ENCODE measurements at regions not wholly inside any gene's neighbourhood (a gene's known extent, or its start where the extent isn't known, plus 50 kb on each side); places are given as distances from the start of the nearest gene placed in this dataset.

DNA sequence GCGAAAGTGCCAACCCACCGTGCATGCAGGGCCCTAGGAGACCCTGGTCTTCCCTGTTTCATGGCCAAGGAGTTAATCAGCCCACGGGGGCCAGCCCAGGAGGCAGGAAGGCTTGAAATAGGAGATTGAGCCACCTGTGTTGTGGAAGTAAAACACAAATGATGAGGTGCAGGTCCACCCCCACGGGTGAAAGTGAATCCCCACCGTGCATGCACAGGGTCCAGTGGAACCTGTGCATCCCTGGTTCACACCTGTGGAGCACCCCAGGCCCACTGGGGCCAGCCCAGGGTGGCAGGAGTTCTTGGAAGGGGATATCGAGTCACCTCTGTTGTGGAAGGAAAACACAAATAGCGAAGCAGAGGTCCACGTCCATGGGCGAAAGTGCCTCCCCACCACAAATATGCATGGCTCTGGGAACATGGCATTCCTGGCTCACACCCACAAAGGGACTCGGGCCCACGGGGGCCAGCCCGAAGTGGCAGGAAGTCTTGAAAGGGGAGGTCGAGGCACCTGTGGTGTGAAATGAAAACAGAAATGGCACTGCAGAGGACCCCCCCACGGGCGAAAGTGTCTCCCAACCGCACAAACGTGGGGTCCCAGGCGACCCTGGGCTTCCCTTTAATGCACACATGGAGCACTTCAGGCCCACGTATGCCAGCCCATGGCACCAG, 381.5 kb downstream of the ALG10 start:
- peak; percentile 2 for DNase-seq

DNA sequence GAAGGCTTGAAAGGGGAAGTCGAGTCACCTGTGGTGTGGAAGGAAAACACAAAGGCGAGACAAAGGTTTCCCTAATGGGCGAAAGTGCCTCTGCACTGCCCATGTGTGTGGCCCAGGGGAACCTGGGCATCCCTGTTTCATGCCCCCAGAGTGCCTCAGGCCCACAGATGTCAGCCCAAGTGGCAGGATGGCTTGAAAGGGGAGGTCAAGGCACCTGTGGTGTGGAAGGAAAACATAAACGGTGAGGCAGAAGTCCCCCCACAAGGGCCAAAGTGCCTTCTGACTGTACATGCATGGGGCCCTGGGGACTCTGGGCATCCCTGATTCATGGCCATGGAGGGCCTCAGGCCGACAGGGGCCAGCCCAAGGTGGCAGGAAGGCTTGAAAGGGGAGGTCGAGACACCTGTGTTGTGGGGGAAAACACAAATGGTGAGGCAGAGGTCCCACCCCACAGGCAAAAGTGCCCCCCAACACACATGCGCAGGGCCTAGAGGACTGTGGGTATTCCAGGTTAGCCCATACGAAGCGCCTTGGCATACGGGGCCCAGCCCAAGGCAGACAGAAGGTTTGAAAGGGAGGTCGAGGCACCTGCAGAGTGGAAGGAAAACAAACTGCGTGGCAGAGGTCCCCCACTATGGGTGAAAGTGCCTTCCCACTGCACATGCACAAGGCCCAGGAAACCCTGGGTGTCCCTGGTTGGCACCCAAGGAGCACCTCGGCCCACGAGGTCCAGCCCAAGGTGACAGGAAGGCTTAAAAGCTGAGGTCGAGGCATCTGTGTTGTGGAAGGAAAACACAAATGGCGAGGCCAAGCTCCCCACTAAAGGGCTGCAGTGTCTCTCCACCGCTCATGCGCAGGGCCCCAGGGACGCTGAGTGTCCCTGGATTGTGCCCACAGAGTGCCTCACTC, 382.3 kb downstream of the ALG10 start:
- H3K27me3 ChIP-seq, result no peaks in the 10 kb centered on the region
- intact Hi-C loops (cut with DNase I; ENCODE audit: low total_unique reads), result no loop called here
- H3K4me1 ChIP-seq, result no peaks in the 10 kb centered on the region
- H3K9me3 ChIP-seq, result no peaks in the 10 kb centered on the region
- no peak for TF ChIP-seq POLR2A (IDR thresholded peaks at IDR 0.05)
- TF ChIP-seq, protein P1, sequence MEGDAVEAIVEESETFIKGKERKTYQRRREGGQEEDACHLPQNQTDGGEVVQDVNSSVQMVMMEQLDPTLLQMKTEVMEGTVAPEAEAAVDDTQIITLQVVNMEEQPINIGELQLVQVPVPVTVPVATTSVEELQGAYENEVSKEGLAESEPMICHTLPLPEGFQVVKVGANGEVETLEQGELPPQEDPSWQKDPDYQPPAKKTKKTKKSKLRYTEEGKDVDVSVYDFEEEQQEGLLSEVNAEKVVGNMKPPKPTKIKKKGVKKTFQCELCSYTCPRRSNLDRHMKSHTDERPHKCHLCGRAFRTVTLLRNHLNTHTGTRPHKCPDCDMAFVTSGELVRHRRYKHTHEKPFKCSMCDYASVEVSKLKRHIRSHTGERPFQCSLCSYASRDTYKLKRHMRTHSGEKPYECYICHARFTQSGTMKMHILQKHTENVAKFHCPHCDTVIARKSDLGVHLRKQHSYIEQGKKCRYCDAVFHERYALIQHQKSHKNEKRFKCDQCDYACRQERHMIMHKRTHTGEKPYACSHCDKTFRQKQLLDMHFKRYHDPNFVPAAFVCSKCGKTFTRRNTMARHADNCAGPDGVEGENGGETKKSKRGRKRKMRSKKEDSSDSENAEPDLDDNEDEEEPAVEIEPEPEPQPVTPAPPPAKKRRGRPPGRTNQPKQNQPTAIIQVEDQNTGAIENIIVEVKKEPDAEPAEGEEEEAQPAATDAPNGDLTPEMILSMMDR (IDR thresholded peaks at IDR 0.05), result no peak
- DNase-seq, result peak; percentile 1
- WGBS, 2 donors, result 53 to 56% methylated on average over 13 to 19 of the region's 19 CpGs
- H3K4me3 ChIP-seq, result no peak overlapping the region
- no peak overlapping the region for H3K27ac ChIP-seq
- H3K36me3 ChIP-seq (ENCODE audit: low read depth, missing control alignments), result no peaks in the 10 kb centered on the region

More for the DNA sequence above, 381.5 kb downstream of the ALG10 start:
- Histone ChIP-seq H3K9me3 (no peaks in the 10 kb centered on the region), H3K27me3 (no peaks in the 10 kb centered on the region), H3K4me1 (no peaks in the 10 kb centered on the region), H3K4me3 (no peak overlapping the region), H3K27ac (no peak overlapping the region), H3K36me3 (ENCODE audit: low read depth, missing control alignments) (no peaks in the 10 kb centered on the region)
- 41 to 42% methylated on average over 19 of the region's 19 CpGs for WGBS, 2 donors
- TF ChIP-seq, protein P1 (IDR thresholded peaks at IDR 0.05), result no peak
- TF ChIP-seq POLR2A (IDR thresholded peaks at IDR 0.05), result no peak
- intact Hi-C loops (cut with DNase I; ENCODE audit: low total_unique reads), result no loop called here

DNA sequence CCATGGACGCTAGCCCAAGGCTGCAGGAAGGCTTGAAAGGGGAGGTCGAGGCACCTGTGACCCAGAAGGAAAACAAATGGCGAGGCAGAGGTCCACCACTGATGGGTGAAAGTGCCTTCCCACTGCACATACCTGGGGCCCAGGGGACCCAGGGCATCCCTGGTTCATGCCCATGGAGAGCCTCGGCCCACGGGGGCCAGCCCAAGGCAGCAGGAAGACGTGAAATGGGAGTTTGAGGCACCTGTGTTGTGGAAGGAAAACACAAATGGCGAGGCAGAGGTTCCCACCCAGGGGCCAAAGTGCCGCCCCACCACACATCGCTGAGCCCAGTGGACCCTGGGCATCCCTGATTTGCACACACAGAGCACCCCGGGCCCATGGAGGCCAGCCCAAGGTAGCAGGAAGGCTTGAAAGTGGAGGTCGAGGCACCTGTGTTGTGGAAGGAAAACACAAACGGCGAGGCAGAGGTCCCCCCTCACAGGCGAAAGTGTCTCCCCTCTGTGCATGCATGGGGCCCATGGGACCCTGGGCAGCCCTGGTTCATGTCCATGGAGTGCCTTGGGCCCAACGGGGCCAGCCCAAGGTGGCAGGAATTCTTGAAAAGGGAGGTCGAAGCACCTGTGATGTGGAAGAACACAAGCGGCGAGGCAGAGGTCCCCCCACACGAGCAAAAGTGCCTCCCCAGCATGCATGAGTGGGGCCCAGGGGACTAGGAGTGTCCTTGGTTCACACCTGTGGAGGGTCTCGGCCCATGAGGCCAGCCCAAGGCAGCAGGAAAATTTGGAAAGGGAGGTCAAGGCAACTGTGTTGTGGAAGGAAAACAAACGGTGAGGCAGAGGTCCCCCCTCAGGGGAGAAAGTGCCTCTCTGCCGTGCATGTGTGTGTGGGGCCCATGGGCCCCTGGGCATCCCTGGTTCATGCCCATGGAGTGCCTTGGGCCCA, 383.3 kb downstream of the ALG10 start:
- H3K27me3 ChIP-seq, result no peaks in the 10 kb centered on the region
- H3K27ac ChIP-seq, result no peak overlapping the region
- TF ChIP-seq, protein P1 (IDR thresholded peaks at IDR 0.05), result no peak
- TF ChIP-seq POLR2A (IDR thresholded peaks at IDR 0.05), result no peak
- H3K4me3 ChIP-seq, result no peak overlapping the region
- no peaks in the 10 kb centered on the region for H3K4me1 ChIP-seq
- no peaks in the 10 kb centered on the region for H3K9me3 ChIP-seq
- WGBS, 2 donors, result 57 to 65% methylated on average over 21 to 22 of the region's 22 CpGs
- no peaks in the 10 kb centered on the region for H3K36me3 ChIP-seq (ENCODE audit: low read depth, missing control alignments)
- intact Hi-C loops (cut with DNase I; ENCODE audit: low total_unique reads), result no loop called here
- DNase-seq, result peak; percentile 2

DNA sequence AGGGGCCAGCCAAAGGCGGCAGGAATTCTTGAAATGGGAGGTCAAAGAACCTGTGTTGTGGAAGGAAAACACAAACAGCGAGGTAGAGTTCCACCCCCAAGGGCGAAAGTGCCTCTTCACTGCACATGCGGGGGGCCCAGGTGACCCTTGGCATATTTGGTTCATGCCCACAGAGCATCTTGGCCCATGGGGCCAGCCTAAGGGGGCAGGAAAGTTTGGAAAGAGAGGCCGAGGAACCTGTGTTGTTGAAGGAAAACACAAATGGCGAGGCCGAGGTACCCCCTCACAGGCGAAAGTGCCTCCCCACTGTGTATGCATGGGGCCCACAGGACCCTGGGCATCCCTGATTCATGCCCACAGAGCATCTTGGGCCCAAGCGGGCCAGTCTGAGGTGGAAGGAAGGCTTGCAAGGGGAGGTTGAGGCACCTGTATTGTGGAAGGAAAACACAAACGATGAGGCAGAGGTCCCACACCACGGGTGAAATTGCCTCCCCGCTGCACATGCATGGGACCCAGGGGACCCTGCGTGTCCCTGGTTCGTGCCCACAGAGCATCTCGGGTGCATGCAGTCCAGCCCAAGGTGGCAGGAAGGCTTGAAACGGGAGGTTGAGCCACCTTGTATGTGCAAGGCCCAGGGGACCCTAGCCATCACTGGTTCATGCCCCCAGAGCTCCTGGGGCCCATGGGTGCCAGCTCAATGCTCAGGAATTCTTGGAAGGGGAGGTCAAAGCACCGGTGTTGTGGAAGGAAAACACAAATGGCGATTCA, 384.1 kb downstream of the ALG10 start:
- Histone ChIP-seq H3K27ac (no peak overlapping the region), H3K27me3 (no peaks in the 10 kb centered on the region), H3K4me3 (no peak overlapping the region), H3K36me3 (ENCODE audit: low read depth, missing control alignments) (no peaks in the 10 kb centered on the region), H3K9me3 (no peaks in the 10 kb centered on the region), H3K4me1 (no peaks in the 10 kb centered on the region)
- 67 to 68% methylated on average over 18 of the region's 18 CpGs for WGBS, 2 donors
- DNase-seq, result peak; percentile 3
- TF ChIP-seq, protein P1 (IDR thresholded peaks at IDR 0.05), result no peak
- TF ChIP-seq POLR2A (IDR thresholded peaks at IDR 0.05), result no peak
- intact Hi-C loops (cut with DNase I; ENCODE audit: low total_unique reads), result no loop called here

All from testis (tissue), 2 donors.